ENCODE measurements at regions not wholly inside any gene's neighbourhood (a gene's known extent, or its start where the extent isn't known, plus 50 kb on each side); places are given as distances from the start of the nearest gene placed in this dataset.
A peak's percentile ranks its signal among the peaks of the same experiment; 100 is the strongest.

DNA sequence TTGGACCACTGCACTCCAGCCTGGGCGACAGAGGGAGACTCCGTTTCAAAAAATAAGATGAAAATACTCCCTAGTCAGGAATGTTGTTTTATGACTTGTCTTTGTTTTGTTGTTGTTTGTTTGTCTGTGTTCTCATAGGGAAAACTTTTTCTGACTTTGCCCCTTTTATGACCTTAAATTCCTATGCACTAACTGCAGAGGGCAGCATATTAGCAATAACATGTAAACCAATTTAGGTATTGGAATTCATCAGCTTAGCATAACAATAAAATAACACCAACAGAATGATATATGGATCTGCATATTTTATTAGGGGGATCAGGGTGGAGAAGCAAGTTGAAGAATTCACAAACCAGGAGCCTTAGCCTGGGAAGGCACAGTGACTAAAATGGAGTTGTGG, 631.5 kb downstream of the SUCLG1 start:
- H3K79me2 ChIP-seq (ENCODE audit: insufficient read depth, low read length): no peaks in the 10 kb centered on the region
- no peaks in the 10 kb centered on the region for H3K27me3 ChIP-seq (ENCODE audit: insufficient read depth, low read length)
- H3F3A ChIP-seq (ENCODE audit: insufficient read depth, low read length): no peaks in the 10 kb centered on the region
- H3K4me3 ChIP-seq (ENCODE audit: low read depth, low read length, poor library complexity, severe bottlenecking): no peak overlapping the region
- no peaks in the 10 kb centered on the region for H3K36me3 ChIP-seq (ENCODE audit: insufficient read depth, low read length)
- H3K9ac ChIP-seq (ENCODE audit: low read length): no peak overlapping the region
- no peaks in the 10 kb centered on the region for H3K9me3 ChIP-seq (ENCODE audit: low read length)
- no peaks in the 10 kb centered on the region for H4K20me1 ChIP-seq (ENCODE audit: insufficient read depth, low read length)
- no peak overlapping the region for H3K27ac ChIP-seq (ENCODE audit: low read depth, low read length, poor library complexity, severe bottlenecking)
- no peak overlapping the region for H2AFZ ChIP-seq (ENCODE audit: low read length)
- no peak for TF ChIP-seq EZH2 (IDR thresholded peaks at IDR 0.05; ENCODE audit: borderline replicate concordance, low read length)
- TF ChIP-seq, protein P1, sequence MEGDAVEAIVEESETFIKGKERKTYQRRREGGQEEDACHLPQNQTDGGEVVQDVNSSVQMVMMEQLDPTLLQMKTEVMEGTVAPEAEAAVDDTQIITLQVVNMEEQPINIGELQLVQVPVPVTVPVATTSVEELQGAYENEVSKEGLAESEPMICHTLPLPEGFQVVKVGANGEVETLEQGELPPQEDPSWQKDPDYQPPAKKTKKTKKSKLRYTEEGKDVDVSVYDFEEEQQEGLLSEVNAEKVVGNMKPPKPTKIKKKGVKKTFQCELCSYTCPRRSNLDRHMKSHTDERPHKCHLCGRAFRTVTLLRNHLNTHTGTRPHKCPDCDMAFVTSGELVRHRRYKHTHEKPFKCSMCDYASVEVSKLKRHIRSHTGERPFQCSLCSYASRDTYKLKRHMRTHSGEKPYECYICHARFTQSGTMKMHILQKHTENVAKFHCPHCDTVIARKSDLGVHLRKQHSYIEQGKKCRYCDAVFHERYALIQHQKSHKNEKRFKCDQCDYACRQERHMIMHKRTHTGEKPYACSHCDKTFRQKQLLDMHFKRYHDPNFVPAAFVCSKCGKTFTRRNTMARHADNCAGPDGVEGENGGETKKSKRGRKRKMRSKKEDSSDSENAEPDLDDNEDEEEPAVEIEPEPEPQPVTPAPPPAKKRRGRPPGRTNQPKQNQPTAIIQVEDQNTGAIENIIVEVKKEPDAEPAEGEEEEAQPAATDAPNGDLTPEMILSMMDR (IDR thresholded peaks at IDR 0.05; ENCODE audit: low read length): peak; percentile 18; the same call in 1 of the 2 replicates
- H3K4me1 ChIP-seq (ENCODE audit: insufficient read depth, low read length, severe bottlenecking): no peaks in the 10 kb centered on the region
- no peaks in the 10 kb centered on the region for H3K9me2 ChIP-seq (ENCODE audit: low read depth, low read length)
- no peak overlapping the region for H3K4me2 ChIP-seq (ENCODE audit: low read length)

DNA sequence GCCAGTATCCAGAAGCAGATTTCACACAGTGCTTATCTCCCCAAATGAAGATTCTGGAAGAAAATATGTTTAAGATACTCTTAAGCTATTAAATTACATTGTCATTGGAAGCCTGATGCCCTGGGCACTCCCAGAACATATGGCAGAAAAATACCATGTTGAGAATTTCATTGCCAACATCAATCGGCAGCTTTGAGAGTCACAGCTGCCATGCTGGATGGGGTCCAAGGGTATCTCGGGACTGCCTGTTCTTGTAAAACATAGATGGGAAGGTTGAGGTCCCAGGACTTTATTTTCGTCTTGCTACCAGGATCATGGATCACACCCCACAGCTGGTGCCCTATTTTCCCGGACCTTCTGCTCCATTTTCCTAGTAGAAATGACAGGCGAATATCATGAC, 632.5 kb downstream of the SUCLG1 start:
- no peaks in the 10 kb centered on the region for H3K79me2 ChIP-seq (ENCODE audit: insufficient read depth, low read length)
- no peaks in the 10 kb centered on the region for H3K27me3 ChIP-seq (ENCODE audit: insufficient read depth, low read length)
- no peaks in the 10 kb centered on the region for H3K4me1 ChIP-seq (ENCODE audit: insufficient read depth, low read length, severe bottlenecking)
- no peak overlapping the region for H3K9ac ChIP-seq (ENCODE audit: low read length)
- no peaks in the 10 kb centered on the region for H3K9me2 ChIP-seq (ENCODE audit: low read depth, low read length)
- H3K36me3 ChIP-seq (ENCODE audit: insufficient read depth, low read length): no peaks in the 10 kb centered on the region
- H3K4me3 ChIP-seq (ENCODE audit: low read depth, low read length, poor library complexity, severe bottlenecking): no peak overlapping the region
- H3F3A ChIP-seq (ENCODE audit: insufficient read depth, low read length): no peaks in the 10 kb centered on the region
- H3K9me3 ChIP-seq (ENCODE audit: low read length): no peaks in the 10 kb centered on the region
- no peak for TF ChIP-seq EZH2 (IDR thresholded peaks at IDR 0.05; ENCODE audit: borderline replicate concordance, low read length)
- TF ChIP-seq, protein P1 (IDR thresholded peaks at IDR 0.05; ENCODE audit: low read length): no peak
- no peak overlapping the region for H3K4me2 ChIP-seq (ENCODE audit: low read length)
- H4K20me1 ChIP-seq (ENCODE audit: insufficient read depth, low read length): no peaks in the 10 kb centered on the region
- H2AFZ ChIP-seq (ENCODE audit: low read length): no peak overlapping the region
- H3K27ac ChIP-seq (ENCODE audit: low read depth, low read length, poor library complexity, severe bottlenecking): no peak overlapping the region

DNA sequence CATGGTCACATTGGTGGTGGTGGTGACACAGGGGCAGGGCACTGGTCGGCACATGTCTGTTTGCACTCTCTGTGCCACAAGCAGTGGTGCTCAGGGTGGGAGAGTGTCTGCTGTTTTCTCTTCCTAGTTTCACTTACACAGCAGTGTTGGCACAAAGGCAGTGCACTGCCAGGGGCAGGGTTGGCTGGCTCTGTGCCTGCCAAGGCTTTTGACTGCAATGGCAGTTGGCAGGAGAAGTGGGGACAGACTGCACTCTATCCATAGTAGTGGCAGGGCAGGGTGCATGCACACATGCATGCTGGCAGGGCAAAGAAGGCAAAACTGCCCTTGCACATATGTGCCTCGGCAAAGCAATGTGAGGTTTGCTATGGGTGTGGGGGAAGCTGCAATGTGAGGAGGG, 635.9 kb downstream of the SUCLG1 start:
- Histone ChIP-seq H3K4me1 (ENCODE audit: insufficient read depth, low read length, severe bottlenecking) (no peaks in the 10 kb centered on the region), H4K20me1 (ENCODE audit: insufficient read depth, low read length) (no peaks in the 10 kb centered on the region), H3K4me3 (ENCODE audit: low read depth, low read length, poor library complexity, severe bottlenecking) (no peak overlapping the region), H3K36me3 (ENCODE audit: insufficient read depth, low read length) (no peaks in the 10 kb centered on the region), H3K27me3 (ENCODE audit: insufficient read depth, low read length) (no peaks in the 10 kb centered on the region), H2AFZ (ENCODE audit: low read length) (no peak overlapping the region), H3K9ac (ENCODE audit: low read length) (no peak overlapping the region), H3K27ac (ENCODE audit: low read depth, low read length, poor library complexity, severe bottlenecking) (no peak overlapping the region), H3F3A (ENCODE audit: insufficient read depth, low read length) (no peaks in the 10 kb centered on the region), H3K9me2 (ENCODE audit: low read depth, low read length) (no peaks in the 10 kb centered on the region), H3K9me3 (ENCODE audit: low read length) (no peaks in the 10 kb centered on the region), H3K79me2 (ENCODE audit: insufficient read depth, low read length) (no peaks in the 10 kb centered on the region), H3K4me2 (ENCODE audit: low read length) (no peak overlapping the region)
- TF ChIP-seq EZH2 (IDR thresholded peaks at IDR 0.05; ENCODE audit: borderline replicate concordance, low read length): no peak
- TF ChIP-seq, protein P1 (IDR thresholded peaks at IDR 0.05; ENCODE audit: low read length): no peak
